ENCODE measurements at regions not wholly inside any gene's neighbourhood (a gene's known extent, or its start where the extent isn't known, plus 50 kb on each side); places are given as distances from the start of the nearest gene placed in this dataset.

- no peak for TF ChIP-seq CTCF (IDR thresholded peaks at IDR 0.05; ENCODE audit: insufficient read depth, low read length)
- no peak for TF ChIP-seq SPI1 (IDR thresholded peaks at IDR 0.05; ENCODE audit: borderline replicate concordance, low read depth)
Observed at GRCh38 chr1:244328476-244328875, 123.2 kb downstream of the ADSS2 start.
